SJCRH30 (cell line): ENCODE measurements at regions not wholly inside any gene's neighbourhood (a gene's known extent, or its start where the extent isn't known, plus 50 kb on each side); places are given as distances from the start of the nearest gene placed in this dataset.

Experiments used
- DNase-seq, 2 experiments: peaks; one replicate each; pipeline ENCODE4 v3.0.0-alpha.2; 2015 to 2020
- H3K27ac ChIP-seq: fragments of 250-450 bp; sonication (Bioruptor Pico); 2 replicates; pipeline ENCODE4 v1.5.1; 2020; ENCODE audit warnings: mild to moderate bottlenecking, moderate library complexity
- H3K27me3 ChIP-seq: fragments of 250-450 bp; sonication (Bioruptor Pico); 2 replicates; pipeline ENCODE4 v1.5.1; 2020; ENCODE audit warnings: mild to moderate bottlenecking, moderate library complexity
- H3K36me3 ChIP-seq: fragments of 250-450 bp; sonication (Bioruptor Pico); 2 replicates; pipeline ENCODE4 v1.5.1; 2020; ENCODE audit warnings: mild to moderate bottlenecking, moderate library complexity
- H3K4me1 ChIP-seq: fragments of 250-450 bp; sonication (Bioruptor Pico); 2 replicates; pipeline ENCODE4 v1.5.1; 2020; ENCODE audit warnings: mild to moderate bottlenecking, moderate library complexity
- H3K4me3 ChIP-seq: fragments of 250-450 bp; sonication (Bioruptor Pico); 2 replicates; pipeline ENCODE4 v1.5.1; 2020; ENCODE audit warnings: mild to moderate bottlenecking, moderate library complexity
- H3K9me3 ChIP-seq: fragments of 250-450 bp; sonication (Bioruptor Pico); replicated peaks from 2 replicates; pipeline ENCODE4 v1.5.1; 2020; ENCODE audit warnings: mild to moderate bottlenecking, moderate library complexity

- Histone ChIP-seq H3K4me3 (no peak overlapping the region), H3K36me3 (no peaks in the 10 kb centered on the region), H3K27ac (no peak overlapping the region), H3K9me3 (no peaks in the 10 kb centered on the region), H3K4me1 (peaks cover 22% of the 10 kb centered on the region), H3K27me3 (peaks cover 11% of the 10 kb centered on the region)
- DNase-seq: no peak
These were observed 236.2 kb downstream of the OSR1 start for GRCh38 chr2:19122220-19122619.

- DNase-seq: peak; percentile 48 to 74
- no peaks in the 10 kb centered on the region for H3K9me3 ChIP-seq
These were observed 237.3 kb downstream of the OSR1 start for GRCh38 chr2:19120941-19121750.

GRCh38 chr2:19120181-19120580, 238.2 kb downstream of the OSR1 start:
- Histone ChIP-seq H3K4me1 (peaks cover 22% of the 10 kb centered on the region), H3K36me3 (no peaks in the 10 kb centered on the region), H3K9me3 (no peaks in the 10 kb centered on the region), H3K27ac (no peak overlapping the region), H3K4me3 (no peak overlapping the region), H3K27me3 (peaks cover 11% of the 10 kb centered on the region)
- DNase-seq: no peak

More at GRCh38 chr2:19120941-19121750, 237.3 kb downstream of the OSR1 start:
- no peak overlapping the region for H3K27ac ChIP-seq
- H3K27me3 ChIP-seq: peaks cover 11% of the 10 kb centered on the region
- H3K4me3 ChIP-seq: no peak overlapping the region
- peaks cover 22% of the 10 kb centered on the region for H3K4me1 ChIP-seq
- H3K36me3 ChIP-seq: no peaks in the 10 kb centered on the region

DNA sequence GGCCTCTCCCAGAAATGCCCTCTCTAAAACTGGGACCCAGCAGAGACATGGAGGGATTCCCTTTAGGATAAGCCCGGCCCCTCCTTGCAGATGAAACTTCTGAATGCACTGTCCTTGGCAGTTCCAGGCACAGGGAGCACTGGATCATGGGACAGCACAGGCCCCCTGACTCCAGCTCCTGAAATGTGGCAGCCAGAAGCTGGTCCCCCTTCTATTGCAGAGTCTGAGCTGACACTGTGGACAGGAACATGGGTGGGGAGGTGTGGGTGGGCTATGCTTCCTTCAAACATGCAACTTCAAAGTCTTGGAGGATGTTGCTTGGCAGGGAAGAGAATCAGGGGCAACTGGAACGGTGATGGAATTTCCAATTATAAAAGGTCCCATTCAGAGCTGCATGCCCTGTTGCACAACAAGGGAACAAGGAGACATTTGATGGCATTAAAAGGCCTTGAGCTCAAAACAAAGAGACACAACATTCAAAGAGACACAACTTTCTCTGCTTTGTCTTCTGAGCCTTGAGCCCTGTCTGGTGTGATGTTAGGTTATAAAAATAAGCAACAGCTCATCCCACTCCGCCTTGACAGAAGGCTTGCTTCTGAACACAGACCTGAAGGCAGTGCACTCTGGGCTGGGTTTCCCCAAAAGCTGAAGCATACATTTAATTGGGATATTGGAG, 239.0 kb downstream of the OSR1 start:
- no peak overlapping the region for H3K27ac ChIP-seq
- H3K9me3 ChIP-seq: no peaks in the 10 kb centered on the region
- no peak overlapping the region for H3K4me3 ChIP-seq
- peaks cover 22% of the 10 kb centered on the region for H3K4me1 ChIP-seq
- H3K36me3 ChIP-seq: no peaks in the 10 kb centered on the region
- peaks cover 11% of the 10 kb centered on the region for H3K27me3 ChIP-seq
- DNase-seq: no peak

DNA sequence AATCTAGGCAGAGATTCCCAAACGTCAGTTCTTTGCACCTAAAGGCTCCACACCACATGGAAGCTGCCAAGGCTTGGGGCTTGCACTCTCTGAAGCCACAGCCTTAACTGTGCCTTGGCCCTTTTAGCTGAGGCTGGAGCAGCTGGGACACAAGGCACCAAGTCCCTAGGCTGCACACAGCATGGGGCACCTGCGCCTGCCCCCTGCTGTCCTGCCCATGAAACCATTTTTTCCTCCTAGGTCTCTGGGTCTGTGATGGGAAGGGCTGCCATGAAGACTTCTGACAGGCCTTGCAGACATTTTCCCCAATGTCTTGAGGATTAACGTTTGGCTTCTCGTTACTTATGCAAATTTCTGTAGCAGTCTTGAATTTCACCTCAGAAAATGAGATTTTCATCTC, 241.5 kb downstream of the OSR1 start:
- H3K27ac ChIP-seq: no peak overlapping the region
- peaks cover 20% of the 10 kb centered on the region for H3K4me1 ChIP-seq
- peak in 1 of 2 experiments; percentile 13 for DNase-seq
- no peaks in the 10 kb centered on the region for H3K36me3 ChIP-seq
- H3K9me3 ChIP-seq: no peaks in the 10 kb centered on the region
- H3K4me3 ChIP-seq: no peak overlapping the region
- peaks cover 11% of the 10 kb centered on the region for H3K27me3 ChIP-seq

- no peak overlapping the region for H3K27ac ChIP-seq
- DNase-seq: no peak
- H3K27me3 ChIP-seq: peaks cover 1% of the 10 kb centered on the region
- H3K9me3 ChIP-seq: no peaks in the 10 kb centered on the region
- no peaks in the 10 kb centered on the region for H3K4me1 ChIP-seq
- H3K4me3 ChIP-seq: no peak overlapping the region
- no peaks in the 10 kb centered on the region for H3K36me3 ChIP-seq
These were observed 243.6 kb downstream of the OSR1 start for GRCh38 chr2:19114754-19115231.

GRCh38 chr2:19114126-19114525, 244.3 kb downstream of the OSR1 start:
- Histone ChIP-seq H3K27me3 (no peaks in the 10 kb centered on the region), H3K4me3 (no peak overlapping the region), H3K9me3 (no peaks in the 10 kb centered on the region), H3K27ac (no peak overlapping the region), H3K36me3 (no peaks in the 10 kb centered on the region), H3K4me1 (no peaks in the 10 kb centered on the region)
- DNase-seq: no peak

DNA sequence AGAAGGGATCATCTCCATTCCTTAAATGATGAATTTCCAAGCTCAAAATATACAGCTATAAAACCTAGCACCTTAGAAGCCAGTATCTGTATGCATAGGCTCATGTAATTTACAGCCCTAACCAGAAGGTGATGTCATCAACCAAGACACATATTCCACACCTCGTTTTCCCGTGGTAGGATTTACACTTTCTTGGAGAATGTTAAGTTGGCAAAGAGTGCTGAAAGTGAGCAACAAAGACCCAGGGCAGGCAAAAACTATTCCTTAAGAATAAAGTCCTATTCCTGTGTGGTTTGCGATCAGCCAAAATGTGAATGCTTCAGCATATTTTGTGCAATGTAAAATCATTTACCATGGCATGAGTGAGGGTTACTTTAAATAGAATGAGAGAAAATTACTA, 247.1 kb downstream of the OSR1 start:
- Histone ChIP-seq H3K36me3 (no peaks in the 10 kb centered on the region), H3K4me1 (no peaks in the 10 kb centered on the region), H3K27me3 (no peaks in the 10 kb centered on the region), H3K9me3 (no peaks in the 10 kb centered on the region), H3K4me3 (no peak overlapping the region), H3K27ac (no peak overlapping the region)
- no peak for DNase-seq

DNA sequence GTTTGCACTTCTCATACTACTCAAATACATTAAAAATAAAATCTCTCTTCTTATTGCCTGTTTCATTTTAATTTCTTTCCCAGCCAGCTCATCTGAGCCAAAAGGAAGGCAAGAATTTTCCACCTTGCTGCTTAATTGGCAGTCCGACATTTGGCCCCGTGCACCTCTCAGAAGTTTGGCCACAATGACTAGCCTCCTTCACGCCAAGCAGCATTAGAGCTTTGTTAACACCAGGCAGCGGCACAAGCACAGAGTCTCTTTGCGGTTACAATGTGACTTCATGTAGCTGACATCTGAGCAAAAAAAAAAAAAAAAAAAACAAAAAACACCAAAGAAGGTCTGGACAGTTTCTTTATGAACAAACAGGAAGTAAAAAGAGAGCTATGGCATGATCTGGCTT, 248.9 kb downstream of the OSR1 start:
- Histone ChIP-seq H3K4me3 (no peak overlapping the region), H3K36me3 (no peaks in the 10 kb centered on the region), H3K9me3 (no peaks in the 10 kb centered on the region), H3K4me1 (no peaks in the 10 kb centered on the region), H3K27ac (no peak overlapping the region), H3K27me3 (no peaks in the 10 kb centered on the region)
- no peak for DNase-seq

DNA sequence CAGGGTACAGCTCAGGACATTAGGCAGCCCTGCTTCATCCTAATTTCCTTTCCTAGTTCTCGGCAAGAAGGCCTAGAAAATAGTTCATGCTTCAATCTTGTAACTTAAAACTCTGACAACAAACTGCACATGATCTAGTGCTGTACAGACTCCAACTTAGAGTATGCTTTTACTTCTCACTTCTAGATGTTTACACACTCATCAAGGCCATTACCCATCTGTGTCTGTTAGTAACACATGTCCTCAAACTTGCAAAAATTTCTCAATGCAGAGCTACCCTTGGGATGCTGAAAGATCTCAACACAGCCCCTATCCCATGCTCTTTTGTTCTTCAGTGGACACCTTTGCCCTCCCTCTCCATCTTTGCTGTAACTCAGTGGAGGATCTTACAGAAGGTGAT, 252.0 kb downstream of the OSR1 start:
- H3K27ac ChIP-seq: no peak overlapping the region
- no peaks in the 10 kb centered on the region for H3K9me3 ChIP-seq
- no peaks in the 10 kb centered on the region for H3K4me1 ChIP-seq
- no peaks in the 10 kb centered on the region for H3K27me3 ChIP-seq
- no peak for DNase-seq
- H3K36me3 ChIP-seq: no peaks in the 10 kb centered on the region
- no peak overlapping the region for H3K4me3 ChIP-seq

DNA sequence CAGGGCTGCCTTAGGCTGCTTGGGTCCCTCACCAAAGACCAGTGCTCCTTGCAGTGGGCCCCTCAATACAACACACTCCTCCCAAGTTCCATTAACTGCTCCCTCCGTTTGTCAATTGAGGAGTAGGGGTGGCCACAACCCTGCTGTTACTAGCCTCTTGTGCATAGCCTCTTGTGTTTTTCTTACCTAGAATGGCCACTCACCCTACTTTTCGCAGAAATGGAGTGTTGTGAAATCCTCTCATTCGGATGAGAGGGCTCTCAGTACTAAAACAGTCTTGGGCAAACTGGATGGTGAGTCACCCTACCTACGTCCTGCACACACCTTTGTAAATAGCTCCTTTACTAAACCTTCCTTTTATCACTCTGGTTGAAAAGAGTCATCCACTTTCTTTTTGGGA, 253.9 kb downstream of the OSR1 start:
- DNase-seq: no peak
- Histone ChIP-seq H3K27ac (no peak overlapping the region), H3K9me3 (no peaks in the 10 kb centered on the region), H3K36me3 (no peaks in the 10 kb centered on the region), H3K27me3 (no peaks in the 10 kb centered on the region), H3K4me3 (no peak overlapping the region), H3K4me1 (no peaks in the 10 kb centered on the region)

GRCh38 chr2:19102696-19103423, 255.6 kb downstream of the OSR1 start:
- H3K9me3 ChIP-seq: no peaks in the 10 kb centered on the region
- no peak overlapping the region for H3K4me3 ChIP-seq
- no peaks in the 10 kb centered on the region for H3K36me3 ChIP-seq
- no peak for DNase-seq
- no peaks in the 10 kb centered on the region for H3K4me1 ChIP-seq
- no peak overlapping the region for H3K27ac ChIP-seq
- no peaks in the 10 kb centered on the region for H3K27me3 ChIP-seq

GRCh38 chr2:19101968-19102367, 256.5 kb downstream of the OSR1 start:
- Histone ChIP-seq H3K27me3 (no peaks in the 10 kb centered on the region), H3K9me3 (no peaks in the 10 kb centered on the region), H3K4me3 (no peak overlapping the region), H3K4me1 (no peaks in the 10 kb centered on the region), H3K36me3 (no peaks in the 10 kb centered on the region), H3K27ac (no peak overlapping the region)
- DNase-seq: no peak

DNA sequence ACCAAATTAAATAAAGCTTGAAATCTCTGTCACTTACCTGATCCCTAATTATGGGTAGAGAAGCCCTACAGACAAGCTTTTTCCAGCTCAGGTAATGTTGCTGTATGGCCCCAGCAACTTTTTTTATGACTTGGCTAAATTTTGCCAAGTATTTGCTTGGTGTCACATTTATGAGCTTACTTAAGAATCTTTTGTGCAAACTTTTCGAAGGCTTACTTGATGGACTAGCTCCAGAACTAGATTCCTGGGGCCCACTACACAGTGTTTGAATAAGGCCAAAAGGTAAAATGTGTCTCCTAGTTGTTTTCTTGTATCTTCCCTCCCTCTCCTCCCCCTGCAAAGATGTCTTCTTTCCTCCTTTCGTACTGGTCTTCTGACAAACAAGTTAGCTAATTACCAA, 257.9 kb downstream of the OSR1 start:
- Histone ChIP-seq H3K4me3 (no peak overlapping the region), H3K36me3 (no peaks in the 10 kb centered on the region), H3K27ac (no peak overlapping the region), H3K9me3 (no peaks in the 10 kb centered on the region), H3K27me3 (no peaks in the 10 kb centered on the region), H3K4me1 (no peaks in the 10 kb centered on the region)
- no peak for DNase-seq

DNA sequence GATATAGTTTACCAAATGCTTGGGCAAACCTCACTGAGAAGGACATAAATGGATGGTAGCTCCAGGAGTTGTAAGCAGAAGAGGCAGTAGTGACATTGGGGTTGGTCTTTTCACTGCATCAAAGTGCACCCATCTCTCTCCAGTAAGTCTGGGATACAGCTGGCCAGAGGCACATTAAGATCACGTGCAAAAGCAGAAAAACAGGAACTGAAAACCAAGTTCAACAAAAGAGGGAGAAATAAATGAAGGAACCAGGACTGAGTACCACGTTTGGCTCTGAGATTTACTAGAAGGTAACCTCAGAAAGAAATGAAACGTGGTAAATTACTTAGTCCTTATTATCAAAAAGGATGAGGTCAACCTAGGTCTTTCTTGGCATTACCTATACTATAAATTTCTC, 259.2 kb downstream of the OSR1 start:
- H3K9me3 ChIP-seq: no peaks in the 10 kb centered on the region
- no peak for DNase-seq
- no peaks in the 10 kb centered on the region for H3K27me3 ChIP-seq
- H3K4me1 ChIP-seq: no peaks in the 10 kb centered on the region
- no peak overlapping the region for H3K4me3 ChIP-seq
- H3K27ac ChIP-seq: no peak overlapping the region
- H3K36me3 ChIP-seq: no peaks in the 10 kb centered on the region
